ENCODE measurements at regions not wholly inside any gene's neighbourhood (a gene's known extent, or its start where the extent isn't known, plus 50 kb on each side); places are given as distances from the start of the nearest gene placed in this dataset.

DNA sequence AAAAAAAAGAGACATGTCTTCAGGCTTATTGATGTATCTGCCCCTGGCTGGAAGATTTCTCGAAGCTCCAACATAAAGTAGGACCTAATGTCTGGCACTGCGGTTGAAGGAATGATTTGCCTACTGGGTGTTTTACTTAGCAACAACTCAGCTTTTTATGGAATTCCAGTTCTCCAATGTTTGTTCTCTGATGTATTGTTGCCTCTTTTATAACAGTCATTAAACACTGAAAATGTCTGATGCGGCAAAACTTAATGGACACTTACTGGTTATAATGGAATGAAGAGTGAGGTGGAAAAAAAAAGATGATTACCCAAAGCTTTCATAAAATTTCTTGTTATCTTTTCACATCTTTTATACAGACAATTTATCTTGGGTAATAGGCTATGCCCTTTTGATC lies 75.6 kb upstream of the ZFP42 start:
- Mint-ChIP-seq H3K27ac (no peak overlapping the region), H3K4me3 (ENCODE audit: low read depth) (no peak overlapping the region), H3K36me3 (ENCODE audit: low read depth) (no peaks in the 10 kb centered on the region), H3K4me1 (ENCODE audit: low read depth) (no peaks in the 10 kb centered on the region), H3K27me3 (ENCODE audit: low read depth) (no peaks in the 10 kb centered on the region), H3K9me3 (peaks cover 32% of the 10 kb centered on the region)
- no peak for DNase-seq (ENCODE audit: low spot score)
- intact Hi-C loops (cut with micrococcal nuclease), result no loop called here

DNA sequence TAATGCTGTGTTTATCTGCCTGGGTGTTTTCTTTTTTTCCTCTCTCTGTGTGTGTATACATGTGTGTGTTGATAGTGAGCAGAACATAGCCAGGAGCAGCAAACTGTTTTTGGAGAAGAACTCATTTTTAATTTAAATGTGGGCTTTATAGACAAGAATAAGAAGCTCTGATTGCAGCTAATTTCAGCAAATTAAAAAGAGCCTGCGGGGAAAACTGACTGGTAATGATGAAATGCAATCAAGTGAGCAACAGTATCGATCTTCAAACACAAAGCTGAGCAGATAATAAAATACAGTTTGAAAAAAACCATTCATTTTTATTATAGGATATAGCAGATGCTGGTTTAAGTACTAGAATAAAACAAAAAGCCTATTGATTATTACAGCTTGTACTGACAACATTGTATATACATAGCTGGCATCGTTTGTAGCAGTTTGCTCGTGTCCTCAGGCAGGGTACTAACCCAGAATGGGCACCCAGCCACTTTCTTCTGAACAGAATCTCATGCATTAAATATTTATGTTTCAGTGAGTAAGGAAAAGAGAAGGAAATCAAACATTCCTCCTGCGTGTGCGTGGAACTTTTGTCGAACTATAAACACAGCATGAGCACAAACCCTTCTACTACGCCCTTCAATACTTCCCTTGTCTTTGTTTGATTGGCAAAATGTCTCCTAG lies 73.5 kb upstream of the ZFP42 start:
- intact Hi-C loops (cut with micrococcal nuclease), result no loop called here
- Mint-ChIP-seq H3K36me3 (ENCODE audit: low read depth) (no peaks in the 10 kb centered on the region), H3K27ac (no peak overlapping the region)

GRCh38 chr4:187929024-187929423 lies 66.5 kb upstream of the ZFP42 start:
- no peaks in the 10 kb centered on the region for H3K36me3 Mint-ChIP-seq (ENCODE audit: low read depth)
- peaks cover 42% of the 10 kb centered on the region for H3K9me3 Mint-ChIP-seq
- H3K4me3 Mint-ChIP-seq (ENCODE audit: low read depth), result no peak overlapping the region
- intact Hi-C loops (cut with micrococcal nuclease), result no loop called here
- DNase-seq (ENCODE audit: low spot score), result no peak
- H3K4me1 Mint-ChIP-seq (ENCODE audit: low read depth), result no peaks in the 10 kb centered on the region
- no peaks in the 10 kb centered on the region for H3K27me3 Mint-ChIP-seq (ENCODE audit: low read depth)
- H3K27ac Mint-ChIP-seq, result no peak overlapping the region

More for the DNA sequence above, 73.5 kb upstream of the ZFP42 start:
- no peak for DNase-seq (ENCODE audit: low spot score)
- H3K27me3 Mint-ChIP-seq (ENCODE audit: low read depth), result no peaks in the 10 kb centered on the region
- H3K4me3 Mint-ChIP-seq (ENCODE audit: low read depth), result no peak overlapping the region
- peaks cover 41% of the 10 kb centered on the region for H3K9me3 Mint-ChIP-seq
- no peaks in the 10 kb centered on the region for H3K4me1 Mint-ChIP-seq (ENCODE audit: low read depth)

- no peaks in the 10 kb centered on the region for H3K36me3 Mint-ChIP-seq (ENCODE audit: low read depth)
- no peak overlapping the region for H3K27ac Mint-ChIP-seq
- H3K27me3 Mint-ChIP-seq (ENCODE audit: low read depth), result no peaks in the 10 kb centered on the region
- no peak overlapping the region for H3K4me3 Mint-ChIP-seq (ENCODE audit: low read depth)
- H3K9me3 Mint-ChIP-seq, result peaks cover 17% of the 10 kb centered on the region
- intact Hi-C loops (cut with micrococcal nuclease), result no loop called here
- H3K4me1 Mint-ChIP-seq (ENCODE audit: low read depth), result no peaks in the 10 kb centered on the region
- no peak for DNase-seq (ENCODE audit: low spot score)
These were observed 60.8 kb upstream of the ZFP42 start for GRCh38 chr4:187934766-187935165.

DNA sequence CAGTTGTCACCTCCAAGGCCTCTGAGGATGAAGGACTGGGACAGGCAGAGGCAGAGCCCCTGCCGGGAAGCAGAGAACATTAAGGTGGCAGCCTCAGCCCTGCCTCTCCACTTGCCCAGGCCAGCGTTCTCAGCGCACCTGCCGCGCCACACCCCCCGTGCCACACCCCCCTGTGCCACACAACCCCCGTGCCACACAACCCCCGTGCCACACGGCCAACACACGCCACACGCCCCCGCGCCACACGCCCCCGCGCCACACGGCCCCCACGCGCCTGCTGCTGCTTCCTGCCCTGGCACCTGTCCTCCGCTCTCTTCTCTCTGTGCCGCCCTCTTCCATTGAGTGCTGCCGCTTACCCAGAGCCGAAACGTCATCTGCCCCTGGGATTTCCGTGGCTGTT lies 58.0 kb upstream of the ZFP42 start:
- no peaks in the 10 kb centered on the region for H3K27me3 Mint-ChIP-seq (ENCODE audit: low read depth)

GRCh38 chr4:187940299-187940698 lies 55.3 kb upstream of the ZFP42 start:
- DNase-seq (ENCODE audit: low spot score), result no peak

More for the DNA sequence above, 58.0 kb upstream of the ZFP42 start:
- Mint-ChIP-seq H3K4me1 (ENCODE audit: low read depth) (no peaks in the 10 kb centered on the region), H3K9me3 (peaks cover 27% of the 10 kb centered on the region), H3K4me3 (ENCODE audit: low read depth) (no peak overlapping the region), H3K36me3 (ENCODE audit: low read depth) (no peaks in the 10 kb centered on the region), H3K27ac (no peak overlapping the region)
- intact Hi-C loops (cut with micrococcal nuclease), result no loop called here
- DNase-seq (ENCODE audit: low spot score), result no peak

DNA sequence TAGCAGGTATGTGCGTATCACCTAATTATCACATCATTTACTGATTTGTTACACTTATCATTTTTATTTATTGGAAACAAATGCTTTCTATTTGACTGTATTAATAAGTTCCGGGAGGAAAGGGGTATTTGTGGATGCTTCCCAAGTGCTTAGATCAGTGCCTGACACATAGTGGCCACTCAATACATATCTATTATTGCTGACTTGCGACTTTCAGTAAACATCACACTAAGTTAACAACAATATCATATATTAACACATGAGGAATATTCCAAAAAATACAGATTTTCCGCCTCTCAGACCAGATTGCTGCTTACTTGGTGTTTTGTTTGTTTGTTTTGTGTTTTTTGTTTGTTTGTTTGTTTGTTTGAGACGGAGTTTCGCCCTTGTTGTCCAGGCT lies 52.6 kb upstream of the ZFP42 start:
- H3K4me1 Mint-ChIP-seq (ENCODE audit: low read depth), result no peaks in the 10 kb centered on the region
- peaks cover 35% of the 10 kb centered on the region for H3K9me3 Mint-ChIP-seq
- H3K27me3 Mint-ChIP-seq (ENCODE audit: low read depth), result no peaks in the 10 kb centered on the region
- no peak for DNase-seq (ENCODE audit: low spot score)
- H3K36me3 Mint-ChIP-seq (ENCODE audit: low read depth), result no peaks in the 10 kb centered on the region
- no peak overlapping the region for H3K27ac Mint-ChIP-seq
- intact Hi-C loops (cut with micrococcal nuclease), result no loop called here
- no peak overlapping the region for H3K4me3 Mint-ChIP-seq (ENCODE audit: low read depth)

More at GRCh38 chr4:187940299-187940698, 55.3 kb upstream of the ZFP42 start:
- no peaks in the 10 kb centered on the region for H3K27me3 Mint-ChIP-seq (ENCODE audit: low read depth)
- no peaks in the 10 kb centered on the region for H3K36me3 Mint-ChIP-seq (ENCODE audit: low read depth)
- H3K27ac Mint-ChIP-seq, result no peak overlapping the region
- intact Hi-C loops (cut with micrococcal nuclease), result no loop called here
- no peaks in the 10 kb centered on the region for H3K4me1 Mint-ChIP-seq (ENCODE audit: low read depth)
- no peak overlapping the region for H3K4me3 Mint-ChIP-seq (ENCODE audit: low read depth)
- H3K9me3 Mint-ChIP-seq, result peaks cover 33% of the 10 kb centered on the region

- intact Hi-C loops (cut with micrococcal nuclease), result no loop called here
- Mint-ChIP-seq H3K4me1 (ENCODE audit: low read depth) (no peaks in the 10 kb centered on the region), H3K27ac (no peak overlapping the region), H3K9me3 (peaks cover 32% of the 10 kb centered on the region), H3K36me3 (ENCODE audit: low read depth) (no peaks in the 10 kb centered on the region), H3K27me3 (ENCODE audit: low read depth) (no peaks in the 10 kb centered on the region), H3K4me3 (ENCODE audit: low read depth) (no peak overlapping the region)
- DNase-seq (ENCODE audit: low spot score), result no peak
These were observed 51.4 kb upstream of the ZFP42 start for GRCh38 chr4:187944179-187944578.

Data from activated T-helper 2 cell treated with anti-CD3 and anti-CD28 coated beads, Interferon-gamma antibody, Interleukin-2, Interleukin-4, amounts not matched to agents 10 μg/mL and 5 μg/mL and 100 μg/mL, durations not matched to agents 14 hours and 24 hours and 36 hours (primary cell).